Stimulated activated CD8-positive, alpha-beta memory T cell treated with anti-CD3 and anti-CD28 coated beads, Interleukin-7, amount 100 ng/mL, for 1 hour (primary cell): ENCODE measurements at regions not wholly inside any gene's neighbourhood (a gene's known extent, or its start where the extent isn't known, plus 50 kb on each side); places are given as distances from the start of the nearest gene placed in this dataset.
"Not testable (repeated sequence)": the region's sequence is repeated elsewhere in the genome, so short reads cannot be mapped to it uniquely, and the experiment has no call there.

Experiments
- DNase-seq, 2 donors: peaks; one replicate each; pipeline ENCODE4 v3.0.0-alpha.2; 2020; ENCODE audit warnings: low read depth in 2 of 2

GRCh38 chr20:57103146-57103800, 163.2 kb downstream of the BMP7 start:
- DNase-seq, result no peak

- no peak for DNase-seq
Measured at GRCh38 chr20:57104113-57104512, 162.3 kb downstream of the BMP7 start.

- DNase-seq, result no peak
Measured at GRCh38 chr20:57104651-57105204, 161.7 kb downstream of the BMP7 start.

GRCh38 chr20:57106030-57106682, 160.3 kb downstream of the BMP7 start:
- no peak for DNase-seq

- DNase-seq, result no peak
Measured at GRCh38 chr20:57106692-57107091, 159.7 kb downstream of the BMP7 start.

GRCh38 chr20:57107208-57107607, 159.2 kb downstream of the BMP7 start:
- DNase-seq, result no peak

- no peak for DNase-seq
Measured at GRCh38 chr20:57108218-57108617, 158.2 kb downstream of the BMP7 start.

- no peak for DNase-seq
Measured at GRCh38 chr20:57108742-57109570, 157.5 kb downstream of the BMP7 start.

GRCh38 chr20:57109571-57109953, 156.9 kb downstream of the BMP7 start:
- no peak for DNase-seq

GRCh38 chr20:57110121-57111027, 156.1 kb downstream of the BMP7 start:
- DNase-seq, result not testable (repeated sequence)

- no peak for DNase-seq
Measured at GRCh38 chr20:57111028-57111373, 155.4 kb downstream of the BMP7 start.

- no peak for DNase-seq
Measured at GRCh38 chr20:57112448-57112847, 154.0 kb downstream of the BMP7 start.

GRCh38 chr20:57114290-57115005, 152.0 kb downstream of the BMP7 start:
- DNase-seq, result no peak

- no peak for DNase-seq
Measured at GRCh38 chr20:57117296-57117695, 149.1 kb downstream of the BMP7 start.

- no peak for DNase-seq
Measured at GRCh38 chr20:57118107-57118769, 148.2 kb downstream of the BMP7 start.
